Astrocyte (in vitro differentiated cells and primary cell): ENCODE measurements at regions not wholly inside any gene's neighbourhood (a gene's known extent, or its start where the extent isn't known, plus 50 kb on each side); places are given as distances from the start of the nearest gene placed in this dataset.

Experiments used
- CTCF ChIP-seq: IDR thresholded peaks from 2 replicates; pipeline ENCODE4 v1.5.1; 2011; ENCODE audit warnings: low read depth, mild to moderate bottlenecking, inconsistent platforms, low read length, moderate library complexity; ENCODE audit not compliant: insufficient read depth
- EZH2 ChIP-seq: IDR thresholded peaks from 2 replicates; pipeline ENCODE4 v1.6.1; 2012; ENCODE audit warnings: mild to moderate bottlenecking, low read length, inconsistent platforms; ENCODE audit not compliant: insufficient read depth

GRCh38 chr5:114237766-114238165, 124.1 kb upstream of the KCNN2 start:
- TF ChIP-seq CTCF (no peak), EZH2 (no peak)
